IMR-90 (cell line): ENCODE measurements at regions not wholly inside any gene's neighbourhood (a gene's known extent, or its start where the extent isn't known, plus 50 kb on each side); places are given as distances from the start of the nearest gene placed in this dataset.
"Not testable (repeated sequence)": the region's sequence is repeated elsewhere in the genome, so short reads cannot be mapped to it uniquely, and the experiment has no call there.

Experiments
- ATAC-seq: fragments of 200-7000 bp; cut with Tn5 transposase; 2 replicates; pipeline ENCODE4 v1.9.1; 2020; ENCODE audit warnings: low read depth, mild to moderate bottlenecking, moderate library complexity
- BruUV-seq: library from RNA; stranded (reverse); fragments of 400-500 nt; replicated peaks from 2 replicates; lab custom pipeline; 2021; lab: Mats Ljungman, UMichigan
- CTCF ChIA-PET: fragments of 300-600 bp; formaldehyde crosslinking; extraction: SDS; loops from one replicate; lab custom pipeline; 2021; ENCODE audit warnings: antibody characterized with exemption; lab: Yijun Ruan, JAX
- POLR2A ChIA-PET: fragments of 300-600 bp; sonication (Branson Sonifier 250); formaldehyde crosslinking; loops from one replicate; lab custom pipeline; 2022; ENCODE audit warnings: antibody characterized with exemption; ENCODE audit not compliant: unreplicated experiment; lab: Charles Lee
- DNase-seq: peaks from one replicate; pipeline ENCODE4 v3.0.0; 2013
- H2AFZ ChIP-seq: replicated peaks from 2 replicates; pipeline ENCODE3; 2013; ENCODE audit warnings: low read length, mild to moderate bottlenecking; ENCODE audit not compliant: poor library complexity
- H2AK5ac ChIP-seq: 2 replicates; pipeline ENCODE4 v1.6.1; 2013; ENCODE audit warnings: low read depth, low read length, inconsistent platforms
- H2AK9ac ChIP-seq: replicated peaks from 2 replicates; pipeline ENCODE3; 2013; ENCODE audit warnings: mild to moderate bottlenecking, low read depth, low read length, moderate library complexity; ENCODE audit not compliant: poor library complexity
- H2BK120ac ChIP-seq: 2 replicates; pipeline ENCODE4 v1.6.1; 2013; ENCODE audit warnings: low read depth, low read length, inconsistent platforms
- H2BK15ac ChIP-seq: 3 replicates; pipeline ENCODE4 v1.6.1; 2013; ENCODE audit warnings: low read depth, low read length, inconsistent platforms
- H2BK20ac ChIP-seq: 2 replicates; pipeline ENCODE4 v1.6.1; 2013; ENCODE audit warnings: low read depth, mild to moderate bottlenecking, inconsistent platforms, low read length, moderate library complexity
- H2BK5ac ChIP-seq: 2 replicates; pipeline ENCODE4 v1.6.1; 2013; ENCODE audit warnings: mild to moderate bottlenecking, low read depth, low read length, inconsistent platforms; ENCODE audit not compliant: poor library complexity, severe bottlenecking
- H3K14ac ChIP-seq: replicated peaks from 2 replicates; pipeline ENCODE4 v1.6.1; 2013; ENCODE audit warnings: low read depth, low read length, inconsistent platforms
- H3K18ac ChIP-seq: 2 replicates; pipeline ENCODE4 v1.6.1; 2013; ENCODE audit warnings: low read depth, low read length, control low read depth
- H3K23ac ChIP-seq: 2 replicates; pipeline ENCODE4 v1.6.1; 2013; ENCODE audit warnings: low read depth, low read length, inconsistent platforms
- H3K27ac ChIP-seq: 2 replicates; pipeline ENCODE4 v1.5.1; 2013; ENCODE audit warnings: mild to moderate bottlenecking, control low read depth, low read length; ENCODE audit not compliant: insufficient read depth
- H3K27me3 ChIP-seq: 2 replicates; pipeline ENCODE4 v1.6.1; 2013; ENCODE audit warnings: low read length; ENCODE audit not compliant: control insufficient read depth, insufficient read depth
- H3K36me3 ChIP-seq: 2 replicates; pipeline ENCODE4 v1.6.1; 2013; ENCODE audit warnings: low read length, mixed read lengths; ENCODE audit not compliant: control insufficient read depth, insufficient read depth
- H3K4ac ChIP-seq: 2 replicates; pipeline ENCODE4 v1.6.1; 2013; ENCODE audit warnings: low read depth, low read length, inconsistent platforms
- H3K4me1 ChIP-seq: 2 replicates; pipeline ENCODE4 v1.6.1; 2013; ENCODE audit warnings: low read length, mixed read lengths; ENCODE audit not compliant: control insufficient read depth, insufficient read depth
- H3K4me2 ChIP-seq: 2 replicates; pipeline ENCODE4 v1.6.1; 2013; ENCODE audit warnings: low read depth, mild to moderate bottlenecking, control low read depth, low read length, moderate library complexity
- H3K4me3 ChIP-seq: 2 replicates; pipeline ENCODE4 v1.5.1; 2013; ENCODE audit warnings: low read depth, mild to moderate bottlenecking, control low read depth, low read length, moderate library complexity; ENCODE audit not compliant: insufficient read depth
- H3K56ac ChIP-seq: 2 replicates; pipeline ENCODE4 v1.6.1; 2013; ENCODE audit warnings: low read length, inconsistent platforms; ENCODE audit not compliant: insufficient read depth; ENCODE audit errors: extremely low read depth
- H3K79me1 ChIP-seq, 2 experiments: 2 replicates each; pipeline ENCODE4 v1.6.1; 2013; ENCODE audit warnings: low read length in 2 of 2, inconsistent platforms in 1 of 2, low read depth in 1 of 2
- H3K9ac ChIP-seq: 2 replicates; pipeline ENCODE4 v1.6.1; 2013; ENCODE audit warnings: low read depth, low read length, control low read depth
- H3K9me1 ChIP-seq: 2 replicates; pipeline ENCODE4 v1.6.1; 2013; ENCODE audit warnings: low read length, inconsistent platforms; ENCODE audit not compliant: insufficient read depth
- H3K9me3 ChIP-seq: 2 replicates; pipeline ENCODE4 v1.6.1; 2013; ENCODE audit warnings: low read length; ENCODE audit not compliant: control insufficient read depth, insufficient read depth
- H4K20me1 ChIP-seq: 2 replicates; pipeline ENCODE4 v1.6.1; 2013; ENCODE audit warnings: low read length, inconsistent platforms; ENCODE audit not compliant: insufficient read depth
- H4K5ac ChIP-seq: 2 replicates; pipeline ENCODE4 v1.6.1; 2013; ENCODE audit warnings: mild to moderate bottlenecking, low read depth, low read length, control low read depth
- H4K8ac ChIP-seq, 2 experiments: 2 replicates each; pipeline ENCODE4 v1.6.1; 2013; ENCODE audit warnings: low read depth in 2 of 2, low read length in 2 of 2, control low read depth in 1 of 2, inconsistent platforms in 1 of 2
- H4K91ac ChIP-seq: 2 replicates; pipeline ENCODE4 v1.6.1; 2013; ENCODE audit warnings: low read depth, low read length, inconsistent platforms; ENCODE audit not compliant: insufficient read depth
- FOS ChIP-seq: fragments of 150-350 bp; IDR thresholded peaks from 2 replicates; pipeline ENCODE4 v1.6.1; 2016; ENCODE audit warnings: low read depth, low read length
- MAFK ChIP-seq: IDR thresholded peaks from 2 replicates; pipeline ENCODE4 v1.6.1; 2012; ENCODE audit warnings: low read depth, low read length, improper control_type of control experiment
- MXI1 ChIP-seq: IDR thresholded peaks from 2 replicates; pipeline ENCODE4 v1.6.1; 2012; ENCODE audit warnings: low read depth, mild to moderate bottlenecking, low read length, moderate library complexity, borderline replicate concordance
- POLR2A ChIP-seq: IDR thresholded peaks from 2 replicates; pipeline ENCODE4 v1.6.1; 2012; ENCODE audit warnings: mild to moderate bottlenecking, low read depth, low read length
- RFX5 ChIP-seq: IDR thresholded peaks from 2 replicates; pipeline ENCODE4 v1.8.0; 2012; ENCODE audit warnings: low read depth, mild to moderate bottlenecking, low read length, moderate library complexity
- WGBS, 2 experiments: methylation state at CpG; one replicate each; pipeline versions ENCODE4 v1.1.5 to v1.1.7; 2013; ENCODE audit warnings: missing lambda C conversion rate in 2 of 2; ENCODE audit not compliant: insufficient read length in 1 of 2; ENCODE audit errors: extremely low coverage in 2 of 2; 5-methylcytosine and 5-hydroxymethylcytosine counted together
- dilution Hi-C: fragments of 300-500 bp; cut with HindIII; formaldehyde crosslinking; loops from one replicate; pipeline ENCODE4 v1.14.3; 2018; ENCODE audit warnings: low sequenced_read_pairs; ENCODE audit not compliant: unreplicated experiment
- in situ Hi-C: fragments of 300-500 bp; cut with MboI; formaldehyde crosslinking; loops from 3 replicates; pipeline ENCODE4 v1.14.3; 2019; ENCODE audit warnings: low sequenced_read_pairs, inconsistent platforms, mixed read lengths
- intact Hi-C: fragments of 100-400 bp; cut with micrococcal nuclease; formaldehyde crosslinking; loops from 2 replicates; pipeline ENCODE4 v1.10.0; 2022
- TF ChIP-seq, protein P1 (sequence below): fragments of 150-350 bp; IDR thresholded peaks from 2 replicates; pipeline ENCODE4 v1.6.1; 2016; ENCODE audit warnings: low read depth, mild to moderate bottlenecking, low read length, moderate library complexity, borderline replicate concordance

DNA sequence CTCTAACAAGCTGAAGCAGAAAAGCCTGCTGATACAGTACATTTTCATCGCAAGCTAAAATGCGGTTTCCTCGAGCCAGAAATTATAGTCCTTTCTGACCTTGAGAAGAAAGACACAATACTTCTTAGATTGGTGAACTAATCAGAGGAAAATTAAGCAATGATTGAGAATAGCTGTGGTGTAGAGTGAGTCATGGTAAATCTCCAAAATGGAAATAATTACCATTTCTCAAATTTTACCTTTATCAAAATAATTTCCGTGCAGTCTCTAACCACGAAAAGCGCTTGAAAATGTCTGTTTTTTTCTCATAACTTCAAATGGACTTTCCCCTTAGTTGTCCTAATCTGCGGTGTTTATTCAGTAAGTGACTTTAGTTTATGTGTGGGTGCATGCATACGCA lies 190.2 kb downstream of the CPE start:
- TF ChIP-seq, protein P1, sequence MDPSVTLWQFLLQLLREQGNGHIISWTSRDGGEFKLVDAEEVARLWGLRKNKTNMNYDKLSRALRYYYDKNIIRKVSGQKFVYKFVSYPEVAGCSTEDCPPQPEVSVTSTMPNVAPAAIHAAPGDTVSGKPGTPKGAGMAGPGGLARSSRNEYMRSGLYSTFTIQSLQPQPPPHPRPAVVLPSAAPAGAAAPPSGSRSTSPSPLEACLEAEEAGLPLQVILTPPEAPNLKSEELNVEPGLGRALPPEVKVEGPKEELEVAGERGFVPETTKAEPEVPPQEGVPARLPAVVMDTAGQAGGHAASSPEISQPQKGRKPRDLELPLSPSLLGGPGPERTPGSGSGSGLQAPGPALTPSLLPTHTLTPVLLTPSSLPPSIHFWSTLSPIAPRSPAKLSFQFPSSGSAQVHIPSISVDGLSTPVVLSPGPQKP: no peak
- no peak for TF ChIP-seq RFX5
- no peak for TF ChIP-seq MAFK
- TF ChIP-seq FOS: no peak
- no peak for TF ChIP-seq MXI1
- no peak for TF ChIP-seq POLR2A
- no CpG with 5 or more reads among the region's 8 CpGs for WGBS, 2 experiments
- Histone ChIP-seq H4K91ac (no peak overlapping the region), H4K8ac (no peak overlapping the region), H3K9me3 (peaks cover 8% of the 10 kb centered on the region), H4K5ac (no peak overlapping the region), H2BK120ac (no peak overlapping the region), H3K4me1 (no peaks in the 10 kb centered on the region), H3K4me2 (no peak overlapping the region), H3K14ac (no peak overlapping the region), H2AFZ (no peak overlapping the region), H3K9ac (no peak overlapping the region), H2BK20ac (no peak overlapping the region), H4K20me1 (no peaks in the 10 kb centered on the region), H3K4me3 (no peak overlapping the region), H3K27me3 (no peaks in the 10 kb centered on the region), H2BK15ac (no peak overlapping the region), H2AK5ac (no peak overlapping the region), H3K56ac (no peak overlapping the region), H3K23ac (no peak overlapping the region), H3K9me1 (no peaks in the 10 kb centered on the region), H3K27ac (no peak overlapping the region), H3K79me1 (no peaks in the 10 kb centered on the region), H2AK9ac (no peak overlapping the region), H2BK5ac (no peak overlapping the region), H3K4ac (no peak overlapping the region), H3K18ac (no peak overlapping the region), H3K36me3 (no peaks in the 10 kb centered on the region)
- dilution Hi-C loops: no loop called here
- POLR2A ChIA-PET: no interaction called here
- in situ Hi-C loops: no loop called here
- ATAC-seq (no peak), DNase-seq (no peak)
- BruUV-seq: no TSS peak
- CTCF ChIA-PET: no interaction called here
- intact Hi-C loops: no loop called here

DNA sequence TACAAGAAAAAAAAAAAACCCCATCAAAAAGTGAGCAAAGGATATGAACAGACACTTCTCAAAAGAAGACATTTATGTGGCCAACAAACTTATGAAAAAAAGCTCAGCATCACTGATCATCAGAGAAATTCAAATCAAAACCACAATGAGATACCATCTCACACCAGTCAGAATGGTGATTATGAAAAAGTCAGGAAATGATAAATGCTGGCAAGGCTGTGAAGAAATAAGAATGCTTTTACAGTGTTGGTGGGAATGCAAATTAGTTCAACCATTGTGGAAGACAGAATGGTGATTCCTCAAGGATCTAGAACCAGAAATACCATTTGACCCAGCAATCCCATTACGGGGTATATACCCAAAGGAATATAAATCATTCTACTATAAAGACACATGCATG lies 192.7 kb downstream of the CPE start:
- H3K23ac ChIP-seq, H3K9me1 ChIP-seq, H3K4me2 ChIP-seq, H3K18ac ChIP-seq, H3K9me3 ChIP-seq, H3K4me1 ChIP-seq, H4K91ac ChIP-seq, dilution Hi-C loops, H2AK9ac ChIP-seq, H3K79me1 ChIP-seq, H3K14ac ChIP-seq, H2AK5ac ChIP-seq, H3K9ac ChIP-seq, H3K27me3 ChIP-seq, intact Hi-C loops, H3K27ac ChIP-seq, CTCF ChIA-PET, ATAC-seq, H2AFZ ChIP-seq, H2BK120ac ChIP-seq, H3K56ac ChIP-seq, H3K4ac ChIP-seq, POLR2A ChIA-PET, H3K4me3 ChIP-seq, DNase-seq, BruUV-seq, H3K36me3 ChIP-seq, H2BK5ac ChIP-seq, in situ Hi-C loops, H2BK20ac ChIP-seq, H4K20me1 ChIP-seq, H4K8ac ChIP-seq, H2BK15ac ChIP-seq, H4K5ac ChIP-seq: not testable (repeated sequence)
- no CpG with 5 or more reads among the region's 1 CpG for WGBS, 2 experiments
